ENCODE measurements at regions not wholly inside any gene's neighbourhood (a gene's known extent, or its start where the extent isn't known, plus 50 kb on each side); places are given as distances from the start of the nearest gene placed in this dataset.

DNA sequence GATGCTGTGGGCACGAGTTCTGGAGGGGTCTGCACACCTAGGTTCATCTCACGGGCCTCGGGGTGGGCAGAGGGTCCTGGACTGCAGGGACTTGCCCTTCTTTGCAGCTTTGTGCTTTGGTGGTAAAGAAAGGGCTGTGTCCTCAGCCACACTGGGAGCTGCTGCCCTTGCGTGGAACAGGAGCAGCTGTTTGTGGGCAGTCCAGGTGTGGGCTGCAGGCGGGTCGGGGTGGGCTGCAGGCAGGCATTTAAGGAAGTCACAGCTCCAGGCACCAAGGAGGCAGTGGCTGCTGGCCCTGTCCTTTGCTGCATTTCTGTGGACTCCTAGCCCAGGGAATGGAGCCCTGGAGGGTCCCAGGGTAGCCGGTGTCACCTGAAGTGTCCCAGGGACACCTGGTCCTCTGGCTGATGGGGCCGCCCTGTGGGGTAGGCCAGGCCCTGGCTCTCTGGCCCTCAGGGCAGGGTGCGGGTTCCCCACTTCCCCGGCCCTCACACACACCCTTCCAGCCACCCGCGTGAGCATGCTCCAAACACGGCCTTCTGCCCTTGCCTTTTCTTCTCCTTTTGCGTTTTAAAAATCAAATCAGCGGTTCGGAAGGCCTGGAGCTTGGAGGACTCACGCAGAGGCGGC lies 1240.3 kb downstream of the BRD1 start:
- Mint-ChIP-seq H3K9me3 (no peaks in the 10 kb centered on the region; the same call in 2 of the 3 replicates), H3K4me3 (no peak overlapping the region), H3K36me3 (ENCODE audit: low read depth) (no peaks in the 10 kb centered on the region), H3K4me1 (peaks cover 2% of the 10 kb centered on the region; the same call in 1 of the 3 replicates), H3K27ac (no peak overlapping the region), H3K27me3 (ENCODE audit: insufficient read depth, low read depth, poor library complexity) (peaks cover 3% of the 10 kb centered on the region)
- Histone ChIP-seq H3K4me2 (no peak overlapping the region), H2AFZ (no peak overlapping the region), H3K36me3 (ENCODE audit: insufficient read depth) (no peaks in the 10 kb centered on the region), H3K79me2 (replicated peaks; ENCODE audit: insufficient read depth) (no peaks in the 10 kb centered on the region), H3K9me2 (ENCODE audit: insufficient read depth) (no peaks in the 10 kb centered on the region), H3K4me1 (ENCODE audit: insufficient read depth) (no peaks in the 10 kb centered on the region), H3K4me3 (no peak overlapping the region), H3K27me3 (ENCODE audit: insufficient read depth) (no peaks in the 10 kb centered on the region), H4K20me1 (replicated peaks; ENCODE audit: insufficient read depth) (no peaks in the 10 kb centered on the region), H3F3A (replicated peaks; ENCODE audit: low read depth) (no peaks in the 10 kb centered on the region), H3K27ac (ENCODE audit: low read depth) (no peak overlapping the region)
- DNase-seq (ENCODE audit: low spot score) (no peak), ATAC-seq (no peak)
- TF ChIP-seq CREB1 (CRISPR knock-in tag; IDR thresholded peaks at IDR 0.05; ENCODE audit: low read depth): no peak
- TF ChIP-seq ZNF114 (CRISPR knock-in tag; IDR thresholded peaks at IDR 0.05): no peak
- no peak for TF ChIP-seq EZH2phosphoT487 (IDR thresholded peaks at IDR 0.05; ENCODE audit: unreplicated experiment)
- TF ChIP-seq NANOG (IDR thresholded peaks at IDR 0.05; ENCODE audit: borderline replicate concordance): no peak
- TF ChIP-seq POLR2AphosphoS5 (IDR thresholded peaks at IDR 0.05; ENCODE audit: low read depth): no peak
- no peak for TF ChIP-seq STAT1 (IDR thresholded peaks at IDR 0.05; ENCODE audit: unreplicated experiment)
- no peak for TF ChIP-seq ZNF331 (CRISPR knock-in tag; IDR thresholded peaks at IDR 0.05; ENCODE audit: low read depth)
- no peak for TF ChIP-seq EZH2 (IDR thresholded peaks at IDR 0.05; ENCODE audit: low read depth, unreplicated experiment)
- TF ChIP-seq, protein P1, sequence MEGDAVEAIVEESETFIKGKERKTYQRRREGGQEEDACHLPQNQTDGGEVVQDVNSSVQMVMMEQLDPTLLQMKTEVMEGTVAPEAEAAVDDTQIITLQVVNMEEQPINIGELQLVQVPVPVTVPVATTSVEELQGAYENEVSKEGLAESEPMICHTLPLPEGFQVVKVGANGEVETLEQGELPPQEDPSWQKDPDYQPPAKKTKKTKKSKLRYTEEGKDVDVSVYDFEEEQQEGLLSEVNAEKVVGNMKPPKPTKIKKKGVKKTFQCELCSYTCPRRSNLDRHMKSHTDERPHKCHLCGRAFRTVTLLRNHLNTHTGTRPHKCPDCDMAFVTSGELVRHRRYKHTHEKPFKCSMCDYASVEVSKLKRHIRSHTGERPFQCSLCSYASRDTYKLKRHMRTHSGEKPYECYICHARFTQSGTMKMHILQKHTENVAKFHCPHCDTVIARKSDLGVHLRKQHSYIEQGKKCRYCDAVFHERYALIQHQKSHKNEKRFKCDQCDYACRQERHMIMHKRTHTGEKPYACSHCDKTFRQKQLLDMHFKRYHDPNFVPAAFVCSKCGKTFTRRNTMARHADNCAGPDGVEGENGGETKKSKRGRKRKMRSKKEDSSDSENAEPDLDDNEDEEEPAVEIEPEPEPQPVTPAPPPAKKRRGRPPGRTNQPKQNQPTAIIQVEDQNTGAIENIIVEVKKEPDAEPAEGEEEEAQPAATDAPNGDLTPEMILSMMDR (conservative IDR thresholded peaks at IDR 0.05; ENCODE audit: low read depth in 2 of 2): no peak
- TF ChIP-seq, protein P2, sequence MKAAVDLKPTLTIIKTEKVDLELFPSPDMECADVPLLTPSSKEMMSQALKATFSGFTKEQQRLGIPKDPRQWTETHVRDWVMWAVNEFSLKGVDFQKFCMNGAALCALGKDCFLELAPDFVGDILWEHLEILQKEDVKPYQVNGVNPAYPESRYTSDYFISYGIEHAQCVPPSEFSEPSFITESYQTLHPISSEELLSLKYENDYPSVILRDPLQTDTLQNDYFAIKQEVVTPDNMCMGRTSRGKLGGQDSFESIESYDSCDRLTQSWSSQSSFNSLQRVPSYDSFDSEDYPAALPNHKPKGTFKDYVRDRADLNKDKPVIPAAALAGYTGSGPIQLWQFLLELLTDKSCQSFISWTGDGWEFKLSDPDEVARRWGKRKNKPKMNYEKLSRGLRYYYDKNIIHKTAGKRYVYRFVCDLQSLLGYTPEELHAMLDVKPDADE (IDR thresholded peaks at IDR 0.05): no peak
- TF ChIP-seq JUNB (IDR thresholded peaks at IDR 0.05; ENCODE audit: unreplicated experiment): no peak
- TF ChIP-seq, protein P3, sequence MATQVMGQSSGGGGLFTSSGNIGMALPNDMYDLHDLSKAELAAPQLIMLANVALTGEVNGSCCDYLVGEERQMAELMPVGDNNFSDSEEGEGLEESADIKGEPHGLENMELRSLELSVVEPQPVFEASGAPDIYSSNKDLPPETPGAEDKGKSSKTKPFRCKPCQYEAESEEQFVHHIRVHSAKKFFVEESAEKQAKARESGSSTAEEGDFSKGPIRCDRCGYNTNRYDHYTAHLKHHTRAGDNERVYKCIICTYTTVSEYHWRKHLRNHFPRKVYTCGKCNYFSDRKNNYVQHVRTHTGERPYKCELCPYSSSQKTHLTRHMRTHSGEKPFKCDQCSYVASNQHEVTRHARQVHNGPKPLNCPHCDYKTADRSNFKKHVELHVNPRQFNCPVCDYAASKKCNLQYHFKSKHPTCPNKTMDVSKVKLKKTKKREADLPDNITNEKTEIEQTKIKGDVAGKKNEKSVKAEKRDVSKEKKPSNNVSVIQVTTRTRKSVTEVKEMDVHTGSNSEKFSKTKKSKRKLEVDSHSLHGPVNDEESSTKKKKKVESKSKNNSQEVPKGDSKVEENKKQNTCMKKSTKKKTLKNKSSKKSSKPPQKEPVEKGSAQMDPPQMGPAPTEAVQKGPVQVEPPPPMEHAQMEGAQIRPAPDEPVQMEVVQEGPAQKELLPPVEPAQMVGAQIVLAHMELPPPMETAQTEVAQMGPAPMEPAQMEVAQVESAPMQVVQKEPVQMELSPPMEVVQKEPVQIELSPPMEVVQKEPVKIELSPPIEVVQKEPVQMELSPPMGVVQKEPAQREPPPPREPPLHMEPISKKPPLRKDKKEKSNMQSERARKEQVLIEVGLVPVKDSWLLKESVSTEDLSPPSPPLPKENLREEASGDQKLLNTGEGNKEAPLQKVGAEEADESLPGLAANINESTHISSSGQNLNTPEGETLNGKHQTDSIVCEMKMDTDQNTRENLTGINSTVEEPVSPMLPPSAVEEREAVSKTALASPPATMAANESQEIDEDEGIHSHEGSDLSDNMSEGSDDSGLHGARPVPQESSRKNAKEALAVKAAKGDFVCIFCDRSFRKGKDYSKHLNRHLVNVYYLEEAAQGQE (IDR thresholded peaks at IDR 0.05; ENCODE audit: unreplicated experiment): no peak

All from GM23338 (cell line).